ENCODE measurements at regions not wholly inside any gene's neighbourhood (a gene's known extent, or its start where the extent isn't known, plus 50 kb on each side); places are given as distances from the start of the nearest gene placed in this dataset.

- no peak for DNase-seq
Measured at GRCh38 chr22:48240935-48241230, 1478.4 kb downstream of the TBC1D22A start.

- DNase-seq: no peak
Measured at GRCh38 chr22:48240148-48240934, 1477.9 kb downstream of the TBC1D22A start.

GRCh38 chr22:48239461-48240147 is 1477.2 kb downstream of the TBC1D22A start:
- no peak for DNase-seq

- DNase-seq: no peak
Measured at GRCh38 chr22:48238966-48239365, 1476.5 kb downstream of the TBC1D22A start.

GRCh38 chr22:48238284-48238915 is 1476.0 kb downstream of the TBC1D22A start:
- no peak for DNase-seq

- DNase-seq: no peak
Measured at GRCh38 chr22:48237466-48238283, 1475.2 kb downstream of the TBC1D22A start.

- DNase-seq: no peak
Measured at GRCh38 chr22:48236261-48236660, 1473.8 kb downstream of the TBC1D22A start.

GRCh38 chr22:48235744-48236143 is 1473.3 kb downstream of the TBC1D22A start:
- DNase-seq: no peak

GRCh38 chr22:48234011-48234410 is 1471.6 kb downstream of the TBC1D22A start:
- no peak for DNase-seq

GRCh38 chr22:48233586-48233985 is 1471.1 kb downstream of the TBC1D22A start:
- DNase-seq: no peak

- DNase-seq: no peak
Measured at GRCh38 chr22:48228468-48228867, 1466.0 kb downstream of the TBC1D22A start.

GRCh38 chr22:48227341-48228018 is 1465.0 kb downstream of the TBC1D22A start:
- DNase-seq: no peak

- no peak for DNase-seq
Measured at GRCh38 chr22:48226026-48227013, 1463.9 kb downstream of the TBC1D22A start.

- DNase-seq: no peak
Measured at GRCh38 chr22:48224332-48224731, 1461.9 kb downstream of the TBC1D22A start.

GRCh38 chr22:48223488-48224190 is 1461.2 kb downstream of the TBC1D22A start:
- DNase-seq: no peak

- DNase-seq: no peak
Measured at GRCh38 chr22:48222742-48223487, 1460.5 kb downstream of the TBC1D22A start.

- no peak for DNase-seq
Measured at GRCh38 chr22:48218889-48219420, 1456.5 kb downstream of the TBC1D22A start.

- DNase-seq: no peak
Measured at GRCh38 chr22:48217596-48217995, 1455.1 kb downstream of the TBC1D22A start.

- no peak for DNase-seq
Measured at GRCh38 chr22:48212727-48213126, 1450.3 kb downstream of the TBC1D22A start.

- DNase-seq: no peak
Measured at GRCh38 chr22:48210812-48211211, 1448.4 kb downstream of the TBC1D22A start.
